ENCODE measurements at regions not wholly inside any gene's neighbourhood (a gene's known extent, or its start where the extent isn't known, plus 50 kb on each side); places are given as distances from the start of the nearest gene placed in this dataset.

DNA sequence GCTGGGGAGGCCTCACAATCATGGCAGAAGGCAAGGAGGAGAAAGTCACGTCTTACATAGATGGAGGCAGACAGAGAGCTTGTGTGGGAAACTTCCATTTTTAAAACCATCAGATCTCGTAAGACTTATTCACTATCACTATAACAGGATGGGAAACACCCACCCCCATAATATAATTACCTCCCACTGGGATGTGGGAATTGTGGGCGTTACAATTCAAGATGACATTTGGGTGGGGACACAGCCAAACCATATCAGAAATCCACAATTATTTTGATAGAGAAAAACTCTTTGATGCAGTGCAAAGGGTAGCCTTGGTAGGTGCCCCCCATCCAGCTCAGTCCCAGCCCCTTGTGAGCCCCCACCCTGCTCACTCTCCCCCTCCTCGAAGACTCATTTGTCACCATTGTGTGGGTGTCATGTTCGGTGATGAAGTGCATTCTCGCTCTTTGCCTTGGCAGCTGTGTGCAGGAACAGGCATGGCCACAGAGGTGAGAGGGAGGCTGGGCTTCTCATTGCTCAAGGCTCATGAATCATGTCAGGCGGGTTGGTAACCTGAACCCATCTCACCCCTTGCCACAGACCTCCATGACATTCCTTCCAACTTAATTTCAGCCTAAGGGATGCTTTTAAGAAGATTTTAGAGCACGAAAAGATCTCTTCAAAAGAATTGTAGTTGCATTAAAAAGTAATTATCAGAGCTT is 75.9 kb downstream of the BUB3 start:
- TF ChIP-seq CTCF (IDR thresholded peaks at IDR 0.05) = no peak
- no peak for TF ChIP-seq POLR2A (IDR thresholded peaks at IDR 0.05)
- TF ChIP-seq POLR2AphosphoS5 (IDR thresholded peaks at IDR 0.05) = no peak
- TF ChIP-seq EP300 (IDR thresholded peaks at IDR 0.05) = no peak

All from stomach (tissue), 4 donors.